Adrenal gland (tissue), 5 donors: ENCODE measurements at regions not wholly inside any gene's neighbourhood (a gene's known extent, or its start where the extent isn't known, plus 50 kb on each side); places are given as distances from the start of the nearest gene placed in this dataset.

Experiments
- POLR2A ChIP-seq, 2 donors: fragments of 450-650 bp; IDR thresholded peaks; one replicate each; pipeline ENCODE4 v1.6.1; 2017; ENCODE audit warnings: antibody characterized with exemption in 2 of 2, mild to moderate bottlenecking in 2 of 2, moderate library complexity in 1 of 2
- TF ChIP-seq, protein P1 (sequence below), 6 experiments: fragments of 450-650 bp in 4 of 6; fragments of 200-600 bp in 2 of 6; sonication (generic) in 1 of 6; IDR thresholded peaks; 1 replicate in 5 of 6; 2 replicates in 1 of 6; pipeline versions ENCODE4 v1.5.1 to v1.8.0; 2016 to 2021; ENCODE audit warnings: antibody characterized with exemption in 6 of 6, mild to moderate bottlenecking in 2 of 6, moderate library complexity in 1 of 6
- donor health status: DM: no; HTN: no; CAD: no.

DNA sequence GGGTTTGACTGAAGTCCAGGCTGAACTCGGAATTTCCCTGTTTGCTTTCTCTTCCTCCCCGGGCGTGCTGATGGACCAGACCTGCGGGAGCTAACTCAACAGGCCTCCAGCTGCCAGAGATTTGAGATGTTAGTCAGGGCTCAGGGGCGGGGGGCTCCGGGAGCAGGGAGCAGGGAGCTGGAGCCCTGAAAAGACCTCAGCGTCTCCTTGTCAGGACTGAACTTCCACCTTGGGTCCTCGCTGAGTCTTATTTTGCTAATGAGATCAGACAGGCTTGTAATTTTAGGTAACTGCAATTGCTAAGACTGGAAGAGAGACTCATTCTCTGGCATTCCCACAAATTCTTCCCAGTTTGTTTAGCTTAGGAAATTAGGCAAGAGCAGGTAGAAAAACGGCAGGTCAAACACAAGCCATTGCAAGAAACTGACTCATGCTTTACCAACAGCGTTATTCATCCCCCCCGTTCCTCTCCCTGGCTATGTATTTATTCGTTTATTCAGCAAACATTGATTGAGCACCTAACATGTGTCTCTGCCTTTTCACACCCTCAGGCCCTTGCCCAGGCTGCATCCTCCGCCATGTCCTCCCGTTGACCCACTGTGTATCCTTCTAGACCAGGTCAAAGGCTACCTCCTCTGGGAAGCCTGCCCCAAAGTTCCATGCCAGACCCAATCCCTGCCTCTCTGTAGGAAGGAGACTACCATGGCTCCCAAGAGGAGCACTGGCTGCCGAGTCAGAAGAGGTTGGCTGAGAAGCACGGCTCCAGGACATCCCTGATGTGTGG lies 80.4 kb upstream of the DIO3 start:
- no peak for TF ChIP-seq POLR2A (IDR thresholded peaks at IDR 0.05)
- TF ChIP-seq, protein P1, sequence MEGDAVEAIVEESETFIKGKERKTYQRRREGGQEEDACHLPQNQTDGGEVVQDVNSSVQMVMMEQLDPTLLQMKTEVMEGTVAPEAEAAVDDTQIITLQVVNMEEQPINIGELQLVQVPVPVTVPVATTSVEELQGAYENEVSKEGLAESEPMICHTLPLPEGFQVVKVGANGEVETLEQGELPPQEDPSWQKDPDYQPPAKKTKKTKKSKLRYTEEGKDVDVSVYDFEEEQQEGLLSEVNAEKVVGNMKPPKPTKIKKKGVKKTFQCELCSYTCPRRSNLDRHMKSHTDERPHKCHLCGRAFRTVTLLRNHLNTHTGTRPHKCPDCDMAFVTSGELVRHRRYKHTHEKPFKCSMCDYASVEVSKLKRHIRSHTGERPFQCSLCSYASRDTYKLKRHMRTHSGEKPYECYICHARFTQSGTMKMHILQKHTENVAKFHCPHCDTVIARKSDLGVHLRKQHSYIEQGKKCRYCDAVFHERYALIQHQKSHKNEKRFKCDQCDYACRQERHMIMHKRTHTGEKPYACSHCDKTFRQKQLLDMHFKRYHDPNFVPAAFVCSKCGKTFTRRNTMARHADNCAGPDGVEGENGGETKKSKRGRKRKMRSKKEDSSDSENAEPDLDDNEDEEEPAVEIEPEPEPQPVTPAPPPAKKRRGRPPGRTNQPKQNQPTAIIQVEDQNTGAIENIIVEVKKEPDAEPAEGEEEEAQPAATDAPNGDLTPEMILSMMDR (IDR thresholded peaks at IDR 0.05), result no peak
